GM20000 (cell line): ENCODE measurements at regions not wholly inside any gene's neighbourhood (a gene's known extent, or its start where the extent isn't known, plus 50 kb on each side); places are given as distances from the start of the nearest gene placed in this dataset.

ENCODE experiments used
- DNase-seq: peaks from one replicate; pipeline ENCODE4 v3.0.0; 2012; ENCODE audit warnings: low spot score
- TF ChIP-seq, protein P1 (sequence below): IDR thresholded peaks from 2 replicates; pipeline ENCODE4 v1.5.1; 2012; ENCODE audit warnings: mild to moderate bottlenecking, control low read depth; ENCODE audit errors: extremely low read depth, missing control alignments

DNA sequence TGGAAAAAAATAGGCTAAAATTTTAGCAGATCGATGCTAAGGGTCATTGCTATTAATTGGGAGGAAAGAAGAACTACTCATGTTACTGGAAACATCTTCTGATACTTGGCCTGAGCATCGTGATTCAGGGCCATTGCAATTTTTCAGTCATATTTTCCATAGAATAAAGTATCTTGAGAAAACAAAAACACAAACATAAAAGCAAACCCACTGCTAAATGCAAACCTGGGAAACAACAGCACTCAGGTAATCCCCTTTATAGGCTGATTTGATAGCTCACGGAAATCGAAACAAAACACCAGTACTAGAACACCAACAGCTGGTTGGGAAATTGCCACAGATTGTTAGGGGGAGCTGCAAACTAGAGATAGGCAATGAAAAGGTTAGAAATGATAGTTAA lies 172.9 kb upstream of the ESRRG start:
- TF ChIP-seq, protein P1, sequence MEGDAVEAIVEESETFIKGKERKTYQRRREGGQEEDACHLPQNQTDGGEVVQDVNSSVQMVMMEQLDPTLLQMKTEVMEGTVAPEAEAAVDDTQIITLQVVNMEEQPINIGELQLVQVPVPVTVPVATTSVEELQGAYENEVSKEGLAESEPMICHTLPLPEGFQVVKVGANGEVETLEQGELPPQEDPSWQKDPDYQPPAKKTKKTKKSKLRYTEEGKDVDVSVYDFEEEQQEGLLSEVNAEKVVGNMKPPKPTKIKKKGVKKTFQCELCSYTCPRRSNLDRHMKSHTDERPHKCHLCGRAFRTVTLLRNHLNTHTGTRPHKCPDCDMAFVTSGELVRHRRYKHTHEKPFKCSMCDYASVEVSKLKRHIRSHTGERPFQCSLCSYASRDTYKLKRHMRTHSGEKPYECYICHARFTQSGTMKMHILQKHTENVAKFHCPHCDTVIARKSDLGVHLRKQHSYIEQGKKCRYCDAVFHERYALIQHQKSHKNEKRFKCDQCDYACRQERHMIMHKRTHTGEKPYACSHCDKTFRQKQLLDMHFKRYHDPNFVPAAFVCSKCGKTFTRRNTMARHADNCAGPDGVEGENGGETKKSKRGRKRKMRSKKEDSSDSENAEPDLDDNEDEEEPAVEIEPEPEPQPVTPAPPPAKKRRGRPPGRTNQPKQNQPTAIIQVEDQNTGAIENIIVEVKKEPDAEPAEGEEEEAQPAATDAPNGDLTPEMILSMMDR: no peak
- no peak for DNase-seq

DNA sequence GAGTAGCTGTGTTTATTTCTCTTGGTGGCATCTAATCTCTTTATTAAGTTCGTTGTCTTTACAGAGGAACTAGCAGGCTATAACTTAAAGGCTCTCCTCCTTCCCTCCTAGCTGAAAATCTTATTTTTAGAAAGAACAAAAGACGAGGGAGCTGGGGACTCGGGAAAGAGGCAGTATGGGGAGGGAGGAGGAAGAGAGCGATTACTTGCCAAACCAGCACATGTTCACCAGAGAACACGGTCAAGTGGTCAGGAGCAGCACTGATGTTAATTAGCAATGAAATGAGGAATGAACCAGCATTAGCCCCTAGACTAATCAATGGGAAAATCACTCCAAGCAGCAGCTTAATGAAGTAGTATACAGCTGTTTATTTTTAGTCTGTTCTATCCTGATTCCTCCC lies 171.3 kb upstream of the ESRRG start:
- TF ChIP-seq, protein P1: no peak

DNA sequence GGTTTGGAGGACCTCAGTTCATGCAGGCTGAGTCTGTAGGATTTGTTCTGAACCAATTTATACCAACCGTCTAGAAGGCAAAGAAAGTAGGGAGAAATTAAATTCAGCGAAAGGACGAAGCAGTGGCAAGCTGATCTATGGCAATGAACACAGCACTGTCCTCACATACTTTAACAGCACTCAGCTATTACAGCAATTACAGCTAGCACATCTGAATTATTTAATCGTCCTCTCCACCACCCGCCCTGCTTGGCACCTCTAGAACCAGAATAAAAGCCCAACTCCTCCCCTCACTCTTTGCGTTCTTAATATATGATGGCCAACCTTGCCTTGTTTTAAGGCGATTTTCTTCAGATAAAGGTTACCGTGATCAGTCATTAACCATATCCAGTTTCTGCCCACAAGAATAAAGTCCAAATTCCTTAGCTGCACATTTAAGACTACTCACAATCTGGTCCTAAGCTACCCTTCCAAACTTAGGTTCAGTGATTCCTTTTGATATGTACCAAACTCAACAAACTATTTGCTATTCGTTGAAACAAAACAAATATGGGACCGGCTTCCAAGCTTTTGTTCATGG lies 169.4 kb upstream of the ESRRG start:
- DNase-seq: no peak
- TF ChIP-seq, protein P1: no peak

More for the DNA sequence above, 171.3 kb upstream of the ESRRG start:
- no peak for DNase-seq

DNA sequence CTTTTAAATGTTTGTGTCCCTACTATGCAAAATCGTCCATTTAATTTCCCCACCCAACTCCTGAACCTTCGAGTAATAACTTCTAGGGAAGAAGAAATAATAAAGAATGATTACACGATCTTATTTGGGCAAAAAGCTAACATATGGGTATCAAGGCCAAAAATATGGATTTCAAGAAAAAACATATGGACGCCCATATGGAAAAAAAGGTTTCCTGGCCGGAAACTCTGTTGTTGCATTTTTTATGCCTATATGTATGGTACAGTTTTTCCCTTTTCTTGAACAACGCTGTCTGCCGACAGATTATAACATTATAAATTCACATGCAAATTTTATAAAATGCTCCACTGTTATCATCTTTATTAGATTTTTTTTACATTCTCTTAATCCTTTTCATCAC lies 167.6 kb upstream of the ESRRG start:
- TF ChIP-seq, protein P1: no peak
- no peak for DNase-seq

DNA sequence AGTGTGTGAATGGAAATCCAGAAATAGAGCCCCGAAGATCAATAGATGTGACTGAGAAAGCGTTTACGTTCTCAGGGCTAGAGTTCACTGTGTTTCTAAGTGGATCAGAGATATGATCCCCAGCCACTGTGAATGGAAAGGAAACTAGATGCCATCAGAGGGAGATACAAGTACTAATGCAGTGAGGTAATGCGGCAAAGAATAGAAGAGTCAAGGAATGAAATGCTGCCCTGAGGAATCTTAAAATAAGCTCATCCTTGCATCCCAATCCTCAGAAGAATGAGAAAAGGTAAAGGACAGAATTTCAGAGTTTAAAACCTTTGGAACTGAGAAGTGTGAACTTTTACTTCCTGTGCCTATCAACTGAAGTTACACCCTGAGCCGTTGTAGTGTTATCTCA lies 165.5 kb upstream of the ESRRG start:
- no peak for DNase-seq
- TF ChIP-seq, protein P1: no peak

DNA sequence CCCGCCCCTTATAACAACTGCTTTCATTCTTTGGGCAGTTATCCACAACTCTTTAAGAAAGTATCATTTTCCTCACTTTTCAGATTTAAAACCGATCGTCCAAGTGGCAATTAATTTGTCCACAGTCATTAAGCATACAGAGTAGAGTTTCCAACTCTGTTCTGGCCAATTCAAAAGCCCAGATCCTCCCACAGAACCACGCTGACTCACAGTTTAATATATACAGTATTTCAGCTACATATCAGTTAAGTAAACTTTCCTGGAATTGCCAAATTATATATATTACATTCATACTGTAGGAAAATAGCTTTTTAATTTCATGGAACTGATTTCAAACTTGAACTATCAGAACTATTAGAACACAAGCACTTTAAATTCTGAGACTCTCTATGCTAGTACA lies 163.8 kb upstream of the ESRRG start:
- TF ChIP-seq, protein P1: no peak

DNA sequence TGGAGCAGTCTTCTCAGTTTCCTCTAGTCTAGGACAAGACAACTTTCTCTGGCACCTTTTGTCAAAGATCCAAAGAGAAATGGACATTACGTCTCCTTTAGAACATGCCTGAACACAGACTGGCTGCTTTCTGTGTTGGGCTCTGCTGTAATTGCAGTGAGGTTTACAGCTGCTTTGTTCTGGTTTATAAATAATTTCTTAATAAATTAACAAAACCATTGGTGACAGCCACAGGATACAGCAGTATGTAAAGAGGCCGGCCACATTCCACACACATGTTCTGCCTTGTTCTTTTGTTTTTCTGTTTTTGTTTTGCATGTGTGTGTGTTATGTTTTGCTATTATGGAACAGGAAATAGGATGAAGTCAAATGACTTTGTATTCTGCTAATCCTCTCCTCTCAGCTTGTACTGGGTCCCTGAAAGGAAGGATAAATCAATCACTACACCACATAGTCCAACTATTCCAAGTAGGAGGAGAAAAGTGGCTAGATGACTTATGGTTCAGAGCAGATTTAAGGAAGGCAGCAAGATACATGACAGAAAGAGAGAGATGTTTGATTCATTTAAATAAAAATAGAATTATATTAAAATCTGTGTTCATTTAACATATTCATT lies 161.5 kb upstream of the ESRRG start:
- TF ChIP-seq, protein P1: no peak
- no peak for DNase-seq

More for the DNA sequence above, 163.8 kb upstream of the ESRRG start:
- no peak for DNase-seq
